T-helper 1 cell treated with Interleukin-12 subunit alpha and Interleukin-12 subunit beta and Interleukin-4 antibody, amounts not matched to agents 30 μg/mL and 1 μg/mL, for 36 hours (primary cell): ENCODE measurements at regions not wholly inside any gene's neighbourhood (a gene's known extent, or its start where the extent isn't known, plus 50 kb on each side); places are given as distances from the start of the nearest gene placed in this dataset.

Source experiments
- H3K27ac Mint-ChIP-seq: one replicate; pipeline ENCODE4 v1.8.0; 2021; ENCODE audit warnings: mild to moderate bottlenecking, mixed read lengths
- H3K27me3 Mint-ChIP-seq: one replicate; pipeline ENCODE4 v1.8.0; 2021; ENCODE audit warnings: low read depth, mixed read lengths
- H3K36me3 Mint-ChIP-seq: one replicate; pipeline ENCODE4 v1.8.0; 2021; ENCODE audit warnings: low read depth, mixed read lengths
- H3K4me1 Mint-ChIP-seq: one replicate; pipeline ENCODE4 v1.8.0; 2021; ENCODE audit warnings: low read depth, mixed read lengths
- H3K4me3 Mint-ChIP-seq: one replicate; pipeline ENCODE4 v1.8.0; 2021; ENCODE audit warnings: mild to moderate bottlenecking, moderate library complexity, mixed read lengths
- H3K9me3 Mint-ChIP-seq: one replicate; pipeline ENCODE4 v1.8.0; 2021; ENCODE audit warnings: mixed read lengths

GRCh38 chr10:108490944-108491343, 1326.4 kb upstream of the SORCS1 start:
- Mint-ChIP-seq H3K4me3 (no peak overlapping the region), H3K4me1 (no peaks in the 10 kb centered on the region), H3K9me3 (peaks cover 5% of the 10 kb centered on the region)

GRCh38 chr10:108471420-108471819, 1306.9 kb upstream of the SORCS1 start:
- Mint-ChIP-seq H3K27ac (no peak overlapping the region), H3K4me1 (no peaks in the 10 kb centered on the region), H3K27me3 (peaks cover 7% of the 10 kb centered on the region), H3K9me3 (peaks cover 4% of the 10 kb centered on the region), H3K36me3 (no peaks in the 10 kb centered on the region), H3K4me3 (no peak overlapping the region)

More at GRCh38 chr10:108490944-108491343, 1326.4 kb upstream of the SORCS1 start:
- no peaks in the 10 kb centered on the region for H3K27me3 Mint-ChIP-seq
- no peak overlapping the region for H3K27ac Mint-ChIP-seq
- no peaks in the 10 kb centered on the region for H3K36me3 Mint-ChIP-seq

- H3K4me3 Mint-ChIP-seq, result no peak overlapping the region
- H3K9me3 Mint-ChIP-seq, result no peaks in the 10 kb centered on the region
- no peaks in the 10 kb centered on the region for H3K36me3 Mint-ChIP-seq
- no peaks in the 10 kb centered on the region for H3K4me1 Mint-ChIP-seq
- no peak overlapping the region for H3K27ac Mint-ChIP-seq
- H3K27me3 Mint-ChIP-seq, result peaks cover 7% of the 10 kb centered on the region
These were observed 1305.4 kb upstream of the SORCS1 start for GRCh38 chr10:108469940-108470339.

GRCh38 chr10:108465871-108466641, 1301.5 kb upstream of the SORCS1 start:
- Mint-ChIP-seq H3K36me3 (no peaks in the 10 kb centered on the region), H3K4me1 (no peaks in the 10 kb centered on the region), H3K27ac (no peak overlapping the region), H3K27me3 (peaks cover 7% of the 10 kb centered on the region), H3K9me3 (no peaks in the 10 kb centered on the region), H3K4me3 (no peak overlapping the region)

- H3K9me3 Mint-ChIP-seq, result peaks cover 3% of the 10 kb centered on the region
- H3K27ac Mint-ChIP-seq, result no peak overlapping the region
- H3K4me1 Mint-ChIP-seq, result no peaks in the 10 kb centered on the region
- no peak overlapping the region for H3K4me3 Mint-ChIP-seq
- no peaks in the 10 kb centered on the region for H3K36me3 Mint-ChIP-seq
- H3K27me3 Mint-ChIP-seq, result peaks cover 4% of the 10 kb centered on the region
These were observed 1297.5 kb upstream of the SORCS1 start for GRCh38 chr10:108462005-108462404.

- Mint-ChIP-seq H3K9me3 (peaks cover 3% of the 10 kb centered on the region), H3K4me1 (no peaks in the 10 kb centered on the region), H3K27me3 (no peaks in the 10 kb centered on the region), H3K27ac (no peak overlapping the region), H3K36me3 (no peaks in the 10 kb centered on the region), H3K4me3 (no peak overlapping the region)
These were observed 1290.3 kb upstream of the SORCS1 start for GRCh38 chr10:108454793-108455192.

GRCh38 chr10:108454224-108454623, 1289.7 kb upstream of the SORCS1 start:
- Mint-ChIP-seq H3K27ac (no peak overlapping the region), H3K27me3 (no peaks in the 10 kb centered on the region), H3K4me3 (no peak overlapping the region), H3K9me3 (peaks cover 3% of the 10 kb centered on the region), H3K36me3 (no peaks in the 10 kb centered on the region), H3K4me1 (no peaks in the 10 kb centered on the region)

- H3K36me3 Mint-ChIP-seq, result no peaks in the 10 kb centered on the region
- H3K9me3 Mint-ChIP-seq, result peaks cover 3% of the 10 kb centered on the region
- no peaks in the 10 kb centered on the region for H3K27me3 Mint-ChIP-seq
- no peak overlapping the region for H3K4me3 Mint-ChIP-seq
- H3K27ac Mint-ChIP-seq, result no peak overlapping the region
- no peaks in the 10 kb centered on the region for H3K4me1 Mint-ChIP-seq
These were observed 1288.7 kb upstream of the SORCS1 start for GRCh38 chr10:108453166-108453565.

GRCh38 chr10:108452533-108452932, 1288.0 kb upstream of the SORCS1 start:
- Mint-ChIP-seq H3K4me1 (no peaks in the 10 kb centered on the region), H3K36me3 (no peaks in the 10 kb centered on the region), H3K27ac (no peak overlapping the region), H3K27me3 (no peaks in the 10 kb centered on the region), H3K4me3 (no peak overlapping the region), H3K9me3 (peaks cover 3% of the 10 kb centered on the region)

GRCh38 chr10:108450280-108450679, 1285.8 kb upstream of the SORCS1 start:
- Mint-ChIP-seq H3K4me1 (no peaks in the 10 kb centered on the region), H3K27me3 (no peaks in the 10 kb centered on the region), H3K27ac (no peak overlapping the region), H3K36me3 (no peaks in the 10 kb centered on the region), H3K9me3 (no peaks in the 10 kb centered on the region), H3K4me3 (no peak overlapping the region)

GRCh38 chr10:108445746-108446145, 1281.2 kb upstream of the SORCS1 start:
- H3K4me1 Mint-ChIP-seq, result no peaks in the 10 kb centered on the region
- no peaks in the 10 kb centered on the region for H3K9me3 Mint-ChIP-seq
- no peaks in the 10 kb centered on the region for H3K27me3 Mint-ChIP-seq
- H3K27ac Mint-ChIP-seq, result no peak overlapping the region
- no peak overlapping the region for H3K4me3 Mint-ChIP-seq
- no peaks in the 10 kb centered on the region for H3K36me3 Mint-ChIP-seq

- H3K4me1 Mint-ChIP-seq, result no peaks in the 10 kb centered on the region
- no peaks in the 10 kb centered on the region for H3K36me3 Mint-ChIP-seq
- no peak overlapping the region for H3K27ac Mint-ChIP-seq
- no peaks in the 10 kb centered on the region for H3K9me3 Mint-ChIP-seq
- H3K27me3 Mint-ChIP-seq, result no peaks in the 10 kb centered on the region
- no peak overlapping the region for H3K4me3 Mint-ChIP-seq
These were observed 1279.1 kb upstream of the SORCS1 start for GRCh38 chr10:108443636-108444035.

- H3K27ac Mint-ChIP-seq, result no peak overlapping the region
- no peaks in the 10 kb centered on the region for H3K36me3 Mint-ChIP-seq
- no peaks in the 10 kb centered on the region for H3K27me3 Mint-ChIP-seq
- H3K9me3 Mint-ChIP-seq, result no peaks in the 10 kb centered on the region
- H3K4me1 Mint-ChIP-seq, result no peaks in the 10 kb centered on the region
- H3K4me3 Mint-ChIP-seq, result no peak overlapping the region
These were observed 1274.9 kb upstream of the SORCS1 start for GRCh38 chr10:108439397-108439796.

GRCh38 chr10:108436096-108436495, 1271.6 kb upstream of the SORCS1 start:
- Mint-ChIP-seq H3K27me3 (no peaks in the 10 kb centered on the region), H3K27ac (no peak overlapping the region), H3K4me1 (no peaks in the 10 kb centered on the region), H3K4me3 (no peak overlapping the region), H3K36me3 (no peaks in the 10 kb centered on the region), H3K9me3 (peaks cover 7% of the 10 kb centered on the region)

- Mint-ChIP-seq H3K9me3 (peaks cover 7% of the 10 kb centered on the region), H3K27ac (no peak overlapping the region), H3K36me3 (no peaks in the 10 kb centered on the region), H3K4me3 (no peak overlapping the region), H3K27me3 (no peaks in the 10 kb centered on the region), H3K4me1 (no peaks in the 10 kb centered on the region)
These were observed 1270.2 kb upstream of the SORCS1 start for GRCh38 chr10:108434559-108435252.
